Activated CD8-positive, alpha-beta memory T cell treated with anti-CD3 and anti-CD28 coated beads, Interleukin-2, amount 50 U/mL, for 4 hours (primary cell): ENCODE measurements at regions not wholly inside any gene's neighbourhood (a gene's known extent, or its start where the extent isn't known, plus 50 kb on each side); places are given as distances from the start of the nearest gene placed in this dataset.

ENCODE experiments used
- DNase-seq: peaks from one replicate; pipeline ENCODE4 v3.0.0-alpha.2; 2020

DNA sequence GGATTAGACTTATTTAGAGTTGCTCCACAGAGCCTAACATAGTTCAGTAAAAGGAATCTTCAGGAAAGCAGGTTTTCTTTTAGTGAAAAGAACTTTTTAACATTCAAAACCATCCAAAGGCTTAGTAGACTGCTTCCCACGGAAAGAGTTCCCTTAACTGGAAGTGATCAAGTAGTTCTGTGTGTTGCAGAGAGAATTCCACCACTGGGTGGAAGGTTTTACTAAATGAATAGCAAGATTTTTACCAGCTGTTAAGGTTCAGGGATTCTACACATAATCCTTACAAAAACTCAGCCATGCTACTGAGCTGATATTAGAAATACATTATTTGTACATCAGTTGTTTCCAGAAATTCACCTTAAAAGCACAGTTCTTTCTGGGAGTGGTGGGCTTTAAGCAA is 119.7 kb downstream of the GDAP2 start:
- DNase-seq: no peak

DNA sequence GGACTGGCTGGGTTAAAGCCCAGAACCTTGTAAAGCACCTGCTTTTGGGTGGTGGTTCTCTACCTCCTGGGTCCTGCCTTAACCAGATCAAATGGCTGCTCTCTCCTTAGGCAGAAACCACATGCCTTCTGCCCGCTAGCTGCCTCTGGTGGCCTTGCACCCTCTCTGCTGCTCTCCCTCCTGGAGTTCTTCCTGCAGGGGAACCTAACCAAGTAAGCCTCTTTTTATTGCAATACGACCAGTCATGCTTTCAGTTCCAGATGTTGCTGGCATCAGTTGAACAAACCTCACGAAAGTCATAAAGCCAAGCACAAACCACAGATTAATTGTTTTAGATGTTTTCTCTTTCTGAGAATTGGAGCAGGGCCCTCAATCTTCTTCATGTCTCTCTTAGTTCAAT is 118.9 kb downstream of the GDAP2 start:
- DNase-seq: no peak

- no peak for DNase-seq
Observed at GRCh38 chr1:117812869-117813511, 116.4 kb downstream of the GDAP2 start.
